H1 (cell line): ENCODE measurements at regions not wholly inside any gene's neighbourhood (a gene's known extent, or its start where the extent isn't known, plus 50 kb on each side); places are given as distances from the start of the nearest gene placed in this dataset.

Experiments used
- CTCF ChIA-PET: fragments of 300-600 bp; sonication (Branson Sonifier 250); formaldehyde crosslinking; loops from one replicate; lab custom pipeline; 2021; ENCODE audit not compliant: partially characterized antibody; lab: Charles Lee
- POLR2A ChIA-PET: fragments of 300-600 bp; sonication (Branson Sonifier 250); formaldehyde crosslinking; loops from one replicate; lab custom pipeline; 2021; ENCODE audit warnings: inconsistent platforms; ENCODE audit not compliant: partially characterized antibody; lab: Charles Lee
- DNase-seq, 2 experiments: peaks; one replicate each; pipeline versions ENCODE4 v3.0.0 to v3.0.0-alpha.2; 2010 to 2022; ENCODE audit warnings: low spot score in 2 of 2, low read depth in 1 of 2, mixed read lengths in 1 of 2
- FAIRE-seq: peaks from 2 replicates; lab custom pipeline; 2011; peaks lifted over from hg19 to GRCh38; lab: Jason Lieb, UNC
- H2AFZ ChIP-seq: 2 replicates; pipeline ENCODE4 v1.8.1; 2012; ENCODE audit warnings: low read length, inconsistent platforms
- H2AK5ac ChIP-seq: 2 replicates; pipeline ENCODE4 v1.6.1; 2013; ENCODE audit warnings: low read depth, low read length
- H2BK120ac ChIP-seq: replicated peaks from 2 replicates; pipeline ENCODE3; 2013; ENCODE audit warnings: low read depth, low read length, inconsistent platforms
- H2BK12ac ChIP-seq: 2 replicates; pipeline ENCODE4 v1.6.1; 2013; ENCODE audit warnings: low read depth, low read length
- H2BK15ac ChIP-seq: 2 replicates; pipeline ENCODE4 v1.6.1; 2013; ENCODE audit warnings: low read length
- H2BK20ac ChIP-seq: 2 replicates; pipeline ENCODE4 v1.6.1; 2013; ENCODE audit warnings: low read length
- H2BK5ac ChIP-seq: 2 replicates; pipeline ENCODE4 v1.6.1; 2013; ENCODE audit warnings: low read depth, low read length
- H3K14ac ChIP-seq: 2 replicates; pipeline ENCODE4 v1.6.1; 2013; ENCODE audit warnings: inconsistent platforms; ENCODE audit not compliant: insufficient read length
- H3K18ac ChIP-seq: 2 replicates; pipeline ENCODE4 v1.6.1; 2013; ENCODE audit warnings: low read length; ENCODE audit errors: extremely low read depth
- H3K23ac ChIP-seq: 2 replicates; pipeline ENCODE4 v1.6.1; 2013; ENCODE audit warnings: inconsistent platforms; ENCODE audit not compliant: insufficient read length
- H3K23me2 ChIP-seq: 2 replicates; pipeline ENCODE4 v1.6.1; 2013; ENCODE audit warnings: low read depth, low read length
- H3K27ac ChIP-seq: 2 replicates; pipeline ENCODE4 v1.6.1; 2011; ENCODE audit warnings: low read depth, low read length, inconsistent platforms
- H3K27me3 ChIP-seq, 4 experiments: replicated peaks in 1 of 4; 1 replicate in 1 of 4; 2 replicates in 3 of 4; pipeline versions ENCODE4 v1.6.1 to v1.8.1; 2011 to 2013; ENCODE audit warnings: low read length in 3 of 4, mild to moderate bottlenecking in 3 of 4, inconsistent platforms in 2 of 4, mixed read lengths in 2 of 4, moderate library complexity in 1 of 4; ENCODE audit not compliant: control insufficient read depth in 3 of 4, insufficient read depth in 3 of 4; ENCODE audit errors: extremely low read depth in 1 of 4
- H3K36me3 ChIP-seq, 4 experiments: 2 replicates each; pipeline versions ENCODE4 v1.6.1 to v1.8.1; 2011 to 2013; ENCODE audit warnings: mild to moderate bottlenecking in 4 of 4, low read length in 3 of 4, moderate library complexity in 2 of 4, control low read depth in 1 of 4, inconsistent platforms in 1 of 4; ENCODE audit not compliant: insufficient read depth in 4 of 4, control insufficient read depth in 2 of 4
- H3K4ac ChIP-seq: replicated peaks from 2 replicates; pipeline ENCODE3; 2013; ENCODE audit warnings: low read length, low read depth, mixed read lengths, inconsistent platforms; ENCODE audit not compliant: insufficient read length
- H3K4me1 ChIP-seq, 4 experiments: replicated peaks in 1 of 4; 1 replicate in 1 of 4; 2 replicates in 3 of 4; pipeline versions ENCODE4 v1.6.1 to v1.8.1; 2011 to 2013; ENCODE audit warnings: low read length in 3 of 4, inconsistent platforms in 2 of 4, mixed read lengths in 1 of 4; ENCODE audit not compliant: insufficient read depth in 4 of 4, control insufficient read depth in 3 of 4
- H3K4me2 ChIP-seq, 2 experiments: 2 replicates each; pipeline versions ENCODE4 v1.6.1 to v1.8.1; 2011 to 2013; ENCODE audit warnings: low read depth in 2 of 2, low read length in 2 of 2, control low read depth in 1 of 2, inconsistent platforms in 1 of 2, mild to moderate bottlenecking in 1 of 2; ENCODE audit not compliant: insufficient read depth in 1 of 2
- H3K4me3 ChIP-seq, 4 experiments: fragments of 200-600, 300-600 bp in 1 of 4; sonication (generic), shearing (Covaris generic), sonication (Bioruptor Twin) in 1 of 4; 2 replicates each; pipeline versions ENCODE4 v1.5.1 to v1.8.1; 2011 to 2016; ENCODE audit warnings: low read length in 4 of 4, low read depth in 3 of 4, control low read depth in 2 of 4, inconsistent platforms in 2 of 4, mild to moderate bottlenecking in 2 of 4, mixed read lengths in 1 of 4, moderate library complexity in 1 of 4; ENCODE audit not compliant: insufficient read depth in 2 of 4; ENCODE audit errors: extremely low read depth in 1 of 4
- H3K56ac ChIP-seq: replicated peaks from 2 replicates; pipeline ENCODE3; 2013; ENCODE audit warnings: low read depth, mild to moderate bottlenecking, mixed read lengths, low read length, inconsistent platforms; ENCODE audit not compliant: insufficient read length
- H3K79me1 ChIP-seq: 2 replicates; pipeline ENCODE4 v1.6.1; 2013; ENCODE audit warnings: low read depth, low read length, control low read depth
- H3K79me2 ChIP-seq, 2 experiments: 2 replicates each; pipeline versions ENCODE4 v1.6.1 to v1.8.1; 2012 to 2013; ENCODE audit warnings: low read length in 2 of 2, mild to moderate bottlenecking in 2 of 2, inconsistent platforms in 1 of 2; ENCODE audit not compliant: insufficient read depth in 2 of 2, control insufficient read depth in 1 of 2
- H3K9ac ChIP-seq, 4 experiments: replicated peaks in 1 of 4; 1 replicate in 1 of 4; 2 replicates in 3 of 4; pipeline versions ENCODE4 v1.6.1 to v1.8.1; 2011 to 2013; ENCODE audit warnings: low read depth in 3 of 4, low read length in 3 of 4, control low read depth in 2 of 4, mild to moderate bottlenecking in 2 of 4, moderate library complexity in 2 of 4, inconsistent platforms in 1 of 4; ENCODE audit errors: extremely low read depth in 1 of 4
- H3K9me3 ChIP-seq, 2 experiments: 2 replicates each; pipeline versions ENCODE4 v1.6.1 to v1.8.1; 2012 to 2013; ENCODE audit warnings: mild to moderate bottlenecking in 2 of 2, moderate library complexity in 2 of 2, control low read depth in 1 of 2, inconsistent platforms in 1 of 2, low read depth in 1 of 2, low read length in 1 of 2, mixed read lengths in 1 of 2; ENCODE audit not compliant: insufficient read depth in 2 of 2
- H4K20me1 ChIP-seq, 2 experiments: replicated peaks in 1 of 2; 2 replicates each; pipeline versions ENCODE3 to v1.8.1; 2011 to 2013; ENCODE audit warnings: inconsistent platforms in 2 of 2, low read length in 2 of 2, mild to moderate bottlenecking in 1 of 2; ENCODE audit not compliant: insufficient read depth in 2 of 2, control insufficient read depth in 1 of 2
- H4K5ac ChIP-seq: 2 replicates; pipeline ENCODE4 v1.6.1; 2013; ENCODE audit warnings: low read length, low read depth, mixed read lengths, inconsistent platforms; ENCODE audit not compliant: insufficient read length
- H4K8ac ChIP-seq: 2 replicates; pipeline ENCODE4 v1.8.0; 2013; ENCODE audit warnings: mild to moderate bottlenecking, moderate library complexity, low read length, inconsistent platforms; ENCODE audit not compliant: insufficient read depth; ENCODE audit errors: extremely low read depth
- H4K91ac ChIP-seq: replicated peaks from 2 replicates; pipeline ENCODE3; 2013; ENCODE audit warnings: low read length, mixed read lengths, inconsistent platforms; ENCODE audit not compliant: insufficient read length
- BRCA1 ChIP-seq: IDR thresholded peaks from 2 replicates; pipeline ENCODE4 v1.6.1; 2012; ENCODE audit warnings: low read depth, low read length, improper control_type of control experiment
- CTBP2 ChIP-seq: IDR thresholded peaks from 2 replicates; pipeline ENCODE4 v1.7.0; 2011; ENCODE audit warnings: borderline replicate concordance, mild to moderate bottlenecking, moderate library complexity, mixed read lengths, low read length; ENCODE audit not compliant: insufficient read depth, insufficient read length
- MAFK ChIP-seq: IDR thresholded peaks from 2 replicates; pipeline ENCODE4 v1.6.1; 2012; ENCODE audit warnings: low read depth, mild to moderate bottlenecking, improper control_type of control experiment, low read length
- MAX ChIP-seq: IDR thresholded peaks from 2 replicates; pipeline ENCODE4 v1.6.1; 2012; ENCODE audit warnings: inconsistent platforms
- POU5F1 ChIP-seq: IDR thresholded peaks from 2 replicates; pipeline ENCODE4 v1.6.1; 2011; ENCODE audit warnings: low read depth, mild to moderate bottlenecking, low read length, moderate library complexity
- RAD21 ChIP-seq, 2 experiments: IDR thresholded peaks in 1 of 2; conservative IDR thresholded peaks in 1 of 2; 2 replicates each; pipeline ENCODE4 v1.6.1; 2011; ENCODE audit warnings: low read depth in 2 of 2, low read length in 2 of 2, improper control_type of control experiment in 1 of 2, inconsistent platforms in 1 of 2, mild to moderate bottlenecking in 1 of 2, moderate library complexity in 1 of 2
- SIRT6 ChIP-seq: IDR thresholded peaks from one replicate; pipeline ENCODE4 v1.7.1; 2012; ENCODE audit warnings: low read length, inconsistent platforms
- SP2 ChIP-seq: IDR thresholded peaks from 2 replicates; pipeline ENCODE4 v1.6.1; 2012; ENCODE audit warnings: mild to moderate bottlenecking, low read length, inconsistent platforms
- TAF7 ChIP-seq: optimal IDR thresholded peaks from 2 replicates; pipeline ENCODE3; 2011; ENCODE audit warnings: low read depth, mild to moderate bottlenecking, inconsistent platforms, low read length, moderate library complexity, borderline replicate concordance
- WGBS, 2 experiments: shearing (Covaris generic) in 1 of 2; methylation state at CpG; one replicate each; pipeline versions ENCODE4 v1.1.6 to v1.1.7; 2013 to 2015; ENCODE audit warnings: low lambda C conversion rate in 2 of 2, mixed read lengths in 2 of 2, inconsistent platforms in 1 of 2, low coverage in 1 of 2, missing lambda C conversion rate in 1 of 2; ENCODE audit not compliant: insufficient replicate concordance in 2 of 2, insufficient coverage in 1 of 2, insufficient read length in 1 of 2; ENCODE audit errors: extremely low coverage in 1 of 2, missing lambda C conversion rate in 1 of 2; 5-methylcytosine and 5-hydroxymethylcytosine counted together
- TF ChIP-seq, protein P1 (sequence below): IDR thresholded peaks from 2 replicates; pipeline ENCODE4 v1.6.1; 2011; ENCODE audit warnings: low read depth, mild to moderate bottlenecking, low read length; ENCODE audit not compliant: insufficient read depth
- TF ChIP-seq, protein P2 (sequence below): IDR thresholded peaks from 2 replicates; pipeline ENCODE4 v1.6.1; 2012; ENCODE audit warnings: inconsistent platforms

- Histone ChIP-seq H2BK15ac (no peak overlapping the region), H3K9me3 (peaks cover 0 to 10% of the 10 kb centered on the region in 2 experiments; a peak in 2 of 4 replicates), H2BK5ac (no peak overlapping the region), H3K27me3 (no peaks in the 10 kb centered on the region), H3K23me2 (no peaks in the 10 kb centered on the region), H2AK5ac (no peak overlapping the region), H4K20me1 (no peaks in the 10 kb centered on the region), H3K4me2 (no peak overlapping the region), H3K79me2 (no peaks in the 10 kb centered on the region), H3K4me3 (no peak overlapping the region), H4K91ac (no peak overlapping the region), H3K14ac (no peak overlapping the region), H3K23ac (no peak overlapping the region), H2BK120ac (no peak overlapping the region), H3K4me1 (peaks cover 0 to under 1% (median under 1%) of the 10 kb centered on the region in 4 experiments; a peak in 4 of 7 replicates), H3K27ac (no peak overlapping the region), H2AFZ (no peak overlapping the region), H3K79me1 (no peaks in the 10 kb centered on the region), H3K56ac (no peak overlapping the region), H2BK12ac (no peak overlapping the region), H3K36me3 (no peaks in the 10 kb centered on the region), H2BK20ac (no peak overlapping the region), H3K4ac (no peak overlapping the region), H4K8ac (no peak overlapping the region; the same call in 1 of the 2 replicates), H3K9ac (no peak overlapping the region), H4K5ac (no peak overlapping the region), H3K18ac (no peak overlapping the region)
- DNase-seq (no peak), FAIRE-seq (no peak)
- POLR2A ChIA-PET, result interaction anchor here (0.6 kb wide), 1 partner anchor 181 kb away, joined by 4 read pairs; no protein-coding TSS in a partner anchor
- WGBS, 2 experiments, result 93% methylated on average over 10 of the region's 10 CpGs; no CpG with 5 or more reads in 1 of the 2 experiments
- CTCF ChIA-PET, result interaction anchor here (0.7 to 1.6 kb wide), 4 partner anchors 11 to 80 kb away, joined by 3 to 6 read pairs (median 4); no protein-coding TSS in a partner anchor
- TF ChIP-seq CTBP2 (no peak), BRCA1 (no peak), SIRT6 (no peak), POU5F1 (no peak), MAX (no peak), TAF7 (no peak), RAD21 (IDR thresholded peaks at IDR 0.05 in 1 of 2, conservative IDR thresholded peaks at IDR 0.05 in 1 of 2; ENCODE audit: low read depth in 2 of 2, low read length in 2 of 2) (no peak), SP2 (no peak), MAFK (no peak)
- TF ChIP-seq, protein P1, sequence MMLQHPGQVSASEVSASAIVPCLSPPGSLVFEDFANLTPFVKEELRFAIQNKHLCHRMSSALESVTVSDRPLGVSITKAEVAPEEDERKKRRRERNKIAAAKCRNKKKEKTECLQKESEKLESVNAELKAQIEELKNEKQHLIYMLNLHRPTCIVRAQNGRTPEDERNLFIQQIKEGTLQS, result no peak
- TF ChIP-seq, protein P2, sequence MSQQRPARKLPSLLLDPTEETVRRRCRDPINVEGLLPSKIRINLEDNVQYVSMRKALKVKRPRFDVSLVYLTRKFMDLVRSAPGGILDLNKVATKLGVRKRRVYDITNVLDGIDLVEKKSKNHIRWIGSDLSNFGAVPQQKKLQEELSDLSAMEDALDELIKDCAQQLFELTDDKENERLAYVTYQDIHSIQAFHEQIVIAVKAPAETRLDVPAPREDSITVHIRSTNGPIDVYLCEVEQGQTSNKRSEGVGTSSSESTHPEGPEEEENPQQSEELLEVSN, result no peak
Observed at GRCh38 chr9:108681851-108682590, 173.8 kb downstream of the ACTL7B start.
